ENCODE measurements at regions not wholly inside any gene's neighbourhood (a gene's known extent, or its start where the extent isn't known, plus 50 kb on each side); places are given as distances from the start of the nearest gene placed in this dataset.

DNA sequence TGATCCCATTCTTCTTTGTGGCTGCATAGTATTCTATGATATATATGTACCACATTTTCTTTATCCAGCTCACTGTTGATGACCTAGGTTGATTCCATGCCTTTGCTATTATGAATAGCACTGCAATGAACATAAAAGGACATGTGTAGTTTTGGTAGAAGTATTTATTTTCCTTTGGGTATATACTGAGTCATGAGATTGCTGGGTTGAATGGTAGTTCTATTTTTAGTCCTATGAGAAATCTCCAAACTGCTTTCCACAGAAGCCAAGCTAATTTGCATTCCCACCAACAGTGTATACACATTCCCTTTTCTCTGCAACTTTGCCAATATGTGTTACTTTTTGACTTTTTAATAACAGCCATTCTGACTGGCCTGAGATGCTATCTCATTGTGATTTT, 278.3 kb downstream of the PCDH18 start:
- TF ChIP-seq SNAI2 (CRISPR knock-in tag; IDR thresholded peaks at IDR 0.05) (no peak), TOX (CRISPR knock-in tag; IDR thresholded peaks at IDR 0.05; ENCODE audit: borderline replicate concordance) (no peak), ZFP30 (CRISPR knock-in tag; IDR thresholded peaks at IDR 0.05) (no peak), ZNF8 (CRISPR knock-in tag; IDR thresholded peaks at IDR 0.05) (no peak; the same call in 1 of the 2 replicates), TCF4 (CRISPR knock-in tag; IDR thresholded peaks at IDR 0.05; ENCODE audit: borderline replicate concordance) (no peak), ZC3H10 (CRISPR knock-in tag; IDR thresholded peaks at IDR 0.05) (no peak), RARB (CRISPR knock-in tag; IDR thresholded peaks at IDR 0.05) (no peak), ARNTL (CRISPR knock-in tag; IDR thresholded peaks at IDR 0.05; ENCODE audit: borderline replicate concordance, low read depth) (no peak), ZFP3 (CRISPR knock-in tag; IDR thresholded peaks at IDR 0.05) (no peak), PATZ1 (CRISPR knock-in tag; IDR thresholded peaks at IDR 0.05; ENCODE audit: borderline replicate concordance) (no peak), BACH2 (CRISPR knock-in tag; IDR thresholded peaks at IDR 0.05; ENCODE audit: borderline replicate concordance) (no peak), ZNF565 (CRISPR knock-in tag; conservative IDR thresholded peaks at IDR 0.05; ENCODE audit: low read depth) (no peak), OSR1 (CRISPR knock-in tag; IDR thresholded peaks at IDR 0.05) (no peak), CSDC2 (CRISPR knock-in tag; IDR thresholded peaks at IDR 0.05) (no peak), PPARA (CRISPR knock-in tag; IDR thresholded peaks at IDR 0.05; ENCODE audit: borderline replicate concordance) (no peak)
- TF ChIP-seq, protein P1, sequence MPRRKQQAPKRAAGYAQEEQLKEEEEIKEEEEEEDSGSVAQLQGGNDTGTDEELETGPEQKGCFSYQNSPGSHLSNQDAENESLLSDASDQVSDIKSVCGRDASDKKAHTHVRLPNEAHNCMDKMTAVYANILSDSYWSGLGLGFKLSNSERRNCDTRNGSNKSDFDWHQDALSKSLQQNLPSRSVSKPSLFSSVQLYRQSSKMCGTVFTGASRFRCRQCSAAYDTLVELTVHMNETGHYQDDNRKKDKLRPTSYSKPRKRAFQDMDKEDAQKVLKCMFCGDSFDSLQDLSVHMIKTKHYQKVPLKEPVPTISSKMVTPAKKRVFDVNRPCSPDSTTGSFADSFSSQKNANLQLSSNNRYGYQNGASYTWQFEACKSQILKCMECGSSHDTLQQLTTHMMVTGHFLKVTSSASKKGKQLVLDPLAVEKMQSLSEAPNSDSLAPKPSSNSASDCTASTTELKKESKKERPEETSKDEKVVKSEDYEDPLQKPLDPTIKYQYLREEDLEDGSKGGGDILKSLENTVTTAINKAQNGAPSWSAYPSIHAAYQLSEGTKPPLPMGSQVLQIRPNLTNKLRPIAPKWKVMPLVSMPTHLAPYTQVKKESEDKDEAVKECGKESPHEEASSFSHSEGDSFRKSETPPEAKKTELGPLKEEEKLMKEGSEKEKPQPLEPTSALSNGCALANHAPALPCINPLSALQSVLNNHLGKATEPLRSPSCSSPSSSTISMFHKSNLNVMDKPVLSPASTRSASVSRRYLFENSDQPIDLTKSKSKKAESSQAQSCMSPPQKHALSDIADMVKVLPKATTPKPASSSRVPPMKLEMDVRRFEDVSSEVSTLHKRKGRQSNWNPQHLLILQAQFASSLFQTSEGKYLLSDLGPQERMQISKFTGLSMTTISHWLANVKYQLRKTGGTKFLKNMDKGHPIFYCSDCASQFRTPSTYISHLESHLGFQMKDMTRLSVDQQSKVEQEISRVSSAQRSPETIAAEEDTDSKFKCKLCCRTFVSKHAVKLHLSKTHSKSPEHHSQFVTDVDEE (CRISPR knock-in tag; IDR thresholded peaks at IDR 0.05) = no peak
- TF ChIP-seq, protein P2, sequence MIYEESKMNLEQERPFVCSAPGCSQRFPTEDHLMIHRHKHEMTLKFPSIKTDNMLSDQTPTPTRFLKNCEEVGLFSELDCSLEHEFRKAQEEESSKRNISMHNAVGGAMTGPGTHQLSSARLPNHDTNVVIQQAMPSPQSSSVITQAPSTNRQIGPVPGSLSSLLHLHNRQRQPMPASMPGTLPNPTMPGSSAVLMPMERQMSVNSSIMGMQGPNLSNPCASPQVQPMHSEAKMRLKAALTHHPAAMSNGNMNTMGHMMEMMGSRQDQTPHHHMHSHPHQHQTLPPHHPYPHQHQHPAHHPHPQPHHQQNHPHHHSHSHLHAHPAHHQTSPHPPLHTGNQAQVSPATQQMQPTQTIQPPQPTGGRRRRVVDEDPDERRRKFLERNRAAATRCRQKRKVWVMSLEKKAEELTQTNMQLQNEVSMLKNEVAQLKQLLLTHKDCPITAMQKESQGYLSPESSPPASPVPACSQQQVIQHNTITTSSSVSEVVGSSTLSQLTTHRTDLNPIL (CRISPR knock-in tag; IDR thresholded peaks at IDR 0.05; ENCODE audit: low read depth) = no peak
- ATAC-seq = no peak

GRCh38 chr4:137249112-137249511, 283.2 kb downstream of the PCDH18 start:
- TF ChIP-seq ARNTL (CRISPR knock-in tag; IDR thresholded peaks at IDR 0.05; ENCODE audit: borderline replicate concordance, low read depth) = no peak
- no peak for TF ChIP-seq ZC3H10 (CRISPR knock-in tag; IDR thresholded peaks at IDR 0.05)
- TF ChIP-seq GLIS3 (CRISPR knock-in tag; IDR thresholded peaks at IDR 0.05) = no peak
- TF ChIP-seq ZFP30 (CRISPR knock-in tag; IDR thresholded peaks at IDR 0.05) = no peak
- TF ChIP-seq SNAI2 (CRISPR knock-in tag; IDR thresholded peaks at IDR 0.05) = no peak
- no peak for TF ChIP-seq CSDC2 (CRISPR knock-in tag; IDR thresholded peaks at IDR 0.05)
- TF ChIP-seq, protein P3, sequence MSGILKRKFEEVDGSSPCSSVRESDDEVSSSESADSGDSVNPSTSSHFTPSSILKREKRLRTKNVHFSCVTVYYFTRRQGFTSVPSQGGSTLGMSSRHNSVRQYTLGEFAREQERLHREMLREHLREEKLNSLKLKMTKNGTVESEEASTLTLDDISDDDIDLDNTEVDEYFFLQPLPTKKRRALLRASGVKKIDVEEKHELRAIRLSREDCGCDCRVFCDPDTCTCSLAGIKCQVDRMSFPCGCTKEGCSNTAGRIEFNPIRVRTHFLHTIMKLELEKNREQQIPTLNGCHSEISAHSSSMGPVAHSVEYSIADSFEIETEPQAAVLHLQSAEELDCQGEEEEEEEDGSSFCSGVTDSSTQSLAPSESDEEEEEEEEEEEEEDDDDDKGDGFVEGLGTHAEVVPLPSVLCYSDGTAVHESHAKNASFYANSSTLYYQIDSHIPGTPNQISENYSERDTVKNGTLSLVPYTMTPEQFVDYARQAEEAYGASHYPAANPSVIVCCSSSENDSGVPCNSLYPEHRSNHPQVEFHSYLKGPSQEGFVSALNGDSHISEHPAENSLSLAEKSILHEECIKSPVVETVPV (CRISPR knock-in tag; IDR thresholded peaks at IDR 0.05) = no peak
- TF ChIP-seq PATZ1 (CRISPR knock-in tag; IDR thresholded peaks at IDR 0.05; ENCODE audit: borderline replicate concordance) = no peak
- no peak for TF ChIP-seq BACH2 (CRISPR knock-in tag; IDR thresholded peaks at IDR 0.05; ENCODE audit: borderline replicate concordance)
- no peak for TF ChIP-seq ESRRG (CRISPR knock-in tag; IDR thresholded peaks at IDR 0.05)
- TF ChIP-seq OSR1 (CRISPR knock-in tag; IDR thresholded peaks at IDR 0.05) = no peak
- no peak for TF ChIP-seq ZNF8 (CRISPR knock-in tag; IDR thresholded peaks at IDR 0.05)
- no peak for TF ChIP-seq TOX (CRISPR knock-in tag; IDR thresholded peaks at IDR 0.05; ENCODE audit: borderline replicate concordance)
- TF ChIP-seq, protein P1 (CRISPR knock-in tag; IDR thresholded peaks at IDR 0.05) = no peak
- TF ChIP-seq TCF4 (CRISPR knock-in tag; IDR thresholded peaks at IDR 0.05; ENCODE audit: borderline replicate concordance) = no peak
- no peak for TF ChIP-seq ZNF565 (CRISPR knock-in tag; conservative IDR thresholded peaks at IDR 0.05; ENCODE audit: low read depth)
- TF ChIP-seq POU6F1 (CRISPR knock-in tag; IDR thresholded peaks at IDR 0.05; ENCODE audit: borderline replicate concordance, low read depth) = no peak
- TF ChIP-seq, protein P2 (CRISPR knock-in tag; IDR thresholded peaks at IDR 0.05; ENCODE audit: low read depth) = no peak
- no peak for TF ChIP-seq ISL1 (CRISPR knock-in tag; IDR thresholded peaks at IDR 0.05)
- no peak for TF ChIP-seq RARB (CRISPR knock-in tag; IDR thresholded peaks at IDR 0.05)
- no peak for ATAC-seq

All from SK-N-SH treated with all-trans-retinoic acid at 6 μM for 48 hours (cell line).